ENCODE measurements at regions not wholly inside any gene's neighbourhood (a gene's known extent, or its start where the extent isn't known, plus 50 kb on each side); places are given as distances from the start of the nearest gene placed in this dataset.
"Not testable (repeated sequence)": the region's sequence is repeated elsewhere in the genome, so short reads cannot be mapped to it uniquely, and the experiment has no call there.

DNA sequence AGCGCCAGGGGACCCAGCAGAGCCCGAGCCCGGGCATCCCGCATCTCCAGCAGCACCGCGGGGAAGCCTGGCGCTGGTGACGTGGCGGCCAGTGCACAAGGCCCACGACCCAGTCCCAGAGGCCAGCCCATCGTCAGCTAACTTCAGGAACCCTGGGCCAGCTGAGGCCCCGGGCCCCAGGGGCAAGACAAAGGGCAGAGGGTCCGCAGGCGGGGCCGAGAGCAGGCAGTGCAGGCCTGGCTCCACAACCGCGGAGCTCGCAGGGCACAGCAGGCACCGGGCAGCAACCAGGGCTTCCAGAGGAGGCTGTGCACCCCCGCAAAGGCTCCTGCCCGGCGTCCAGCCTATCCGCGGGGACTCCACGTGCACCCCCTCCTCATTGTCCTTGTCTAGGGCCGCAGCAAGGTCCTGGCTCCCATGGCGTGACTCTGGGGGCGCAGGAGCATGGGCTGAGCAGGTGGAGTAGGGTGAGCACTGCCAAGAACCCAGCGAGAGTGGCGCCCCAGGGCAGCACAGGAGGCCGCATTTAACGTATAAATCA is 352.5 kb downstream of the KCNJ18 start:
- intact Hi-C loops (cut with DNase I); DNase-seq: not testable (repeated sequence)

DNA sequence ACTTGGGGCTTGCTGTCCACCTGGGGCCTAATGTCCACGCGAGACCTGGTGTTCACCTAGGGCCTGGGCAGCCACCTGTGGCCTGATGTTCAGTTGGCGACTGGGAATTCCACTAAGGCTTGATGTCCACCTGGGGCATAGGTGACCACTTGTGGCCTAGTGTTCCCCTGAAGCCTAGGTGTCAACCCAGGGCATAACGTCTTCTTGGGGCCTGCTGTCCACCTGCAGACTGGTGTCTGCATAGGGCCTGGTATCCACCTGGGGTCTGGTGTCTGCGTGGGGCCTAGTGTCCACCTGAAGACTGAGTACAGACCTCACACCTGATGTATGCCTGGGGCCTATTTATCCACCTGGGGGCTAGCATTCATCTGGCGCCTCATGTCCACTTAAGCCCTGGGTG is 355.2 kb downstream of the KCNJ18 start:
- DNase-seq; intact Hi-C loops (cut with DNase I): not testable (repeated sequence)

DNA sequence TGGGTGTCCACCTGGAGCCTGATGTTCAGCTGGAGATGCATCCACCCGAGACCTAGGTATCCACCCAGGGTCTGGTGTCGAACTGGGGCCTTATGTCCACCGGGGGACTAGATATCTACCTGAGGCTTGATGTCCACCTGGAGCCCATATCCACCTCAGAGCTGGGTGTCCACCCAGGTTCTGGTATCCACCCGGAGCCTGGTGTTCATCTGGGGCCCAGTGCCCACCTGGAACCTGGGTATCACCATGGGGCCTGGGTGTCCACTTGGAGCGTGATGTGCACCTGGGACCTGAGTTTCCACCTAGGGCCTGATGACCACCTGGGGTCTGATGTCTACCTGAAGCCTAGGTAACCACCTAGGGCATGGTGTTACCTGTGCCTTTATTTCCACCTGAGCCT is 355.9 kb downstream of the KCNJ18 start:
- intact Hi-C loops (cut with DNase I); DNase-seq: not testable (repeated sequence)

DNA sequence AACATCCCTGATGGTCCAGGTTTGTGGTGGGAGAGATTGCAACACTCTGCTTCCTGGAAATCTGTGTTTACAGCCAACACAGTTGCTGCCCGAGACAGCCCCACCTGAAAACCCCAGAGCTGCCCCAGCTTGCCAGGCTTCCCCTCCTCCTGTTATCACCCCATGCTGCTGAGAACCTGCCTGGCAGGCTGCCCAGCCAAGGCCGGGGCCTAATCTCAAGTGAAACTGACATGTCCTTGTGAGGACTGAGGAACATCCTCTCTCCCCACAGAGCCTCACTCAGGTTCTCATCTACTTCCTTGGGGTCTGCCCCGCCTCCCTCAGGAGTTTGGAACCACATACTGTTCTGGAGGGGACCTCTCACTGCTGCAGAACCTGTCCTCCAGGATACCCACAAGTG is 358.4 kb downstream of the KCNJ18 start:
- DNase-seq; intact Hi-C loops (cut with DNase I): not testable (repeated sequence)

DNA sequence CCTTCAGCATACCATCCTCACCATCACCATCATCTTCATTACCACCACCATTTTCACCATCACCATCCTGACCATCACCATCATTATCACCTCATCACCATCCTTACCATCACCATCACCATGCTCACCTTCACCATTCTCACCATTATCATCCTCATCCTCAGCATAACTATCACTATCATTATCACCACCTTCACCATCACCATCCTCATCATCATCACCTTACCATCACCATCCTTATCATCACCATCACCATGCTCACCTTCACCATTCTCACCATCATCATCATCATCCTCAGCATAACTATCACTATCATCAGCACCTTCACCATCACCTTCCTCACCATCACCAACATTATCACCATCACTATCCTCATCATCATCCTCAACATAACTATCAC is 360.4 kb downstream of the KCNJ18 start:
- DNase-seq; intact Hi-C loops (cut with DNase I): not testable (repeated sequence)

DNA sequence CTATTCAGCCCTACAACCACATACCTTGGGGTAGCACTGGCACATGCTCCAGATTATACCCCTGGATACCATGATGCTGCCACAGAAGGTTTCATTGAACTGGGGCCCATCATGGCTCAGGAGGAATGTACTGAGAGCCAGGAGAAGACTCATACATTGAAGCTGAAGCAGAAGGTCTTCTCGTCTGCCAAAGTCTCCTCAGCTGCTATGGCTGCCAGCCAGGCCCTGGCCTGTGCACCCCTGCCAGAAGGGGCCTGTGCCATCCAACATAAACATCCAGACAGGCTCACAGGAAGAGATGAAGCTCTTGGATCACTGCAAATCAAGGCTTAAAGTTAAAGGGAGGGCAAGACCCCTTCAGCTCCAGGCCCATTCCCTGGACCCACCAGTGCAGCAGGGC is 364.2 kb downstream of the KCNJ18 start:
- intact Hi-C loops (cut with DNase I); DNase-seq: not testable (repeated sequence)

DNA sequence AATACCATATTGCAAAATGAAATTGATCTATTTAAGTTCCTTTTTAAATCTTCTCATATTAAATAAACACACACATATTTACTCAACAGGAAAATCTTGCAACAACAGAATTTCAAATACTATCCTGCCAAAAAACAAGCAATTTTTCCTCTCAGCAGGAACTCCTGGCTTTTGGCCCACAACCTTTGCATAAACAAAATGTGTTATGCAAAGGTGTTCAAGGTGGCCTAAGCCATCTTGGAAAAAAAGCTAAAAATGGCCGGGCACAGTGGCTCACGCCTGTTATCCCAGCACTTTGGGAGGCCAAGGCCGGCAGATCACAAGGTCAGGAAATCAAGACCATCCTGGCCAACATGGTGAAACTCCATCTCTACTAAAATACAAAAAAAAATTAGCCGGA is 383.6 kb downstream of the KCNJ18 start:
- DNase-seq; intact Hi-C loops (cut with DNase I): not testable (repeated sequence)

DNA sequence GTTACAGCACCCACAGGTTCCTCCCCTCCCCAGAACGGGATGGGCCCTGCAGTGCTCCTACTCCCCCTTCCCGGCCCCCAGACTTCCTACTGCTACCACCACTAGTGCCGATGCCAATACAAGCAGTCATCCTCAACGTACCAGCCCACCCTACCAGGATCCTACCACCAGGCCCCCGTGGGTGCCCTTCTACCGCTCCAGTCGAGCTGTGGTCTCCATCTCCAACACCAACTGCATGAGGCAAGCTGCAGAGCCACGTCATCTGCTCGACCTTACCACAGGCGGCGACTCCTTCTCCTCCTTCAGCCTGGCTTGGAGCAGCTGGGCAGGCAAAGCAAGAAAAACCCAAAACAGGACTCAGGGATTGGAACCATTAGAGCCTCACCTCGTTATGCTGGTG is 396.3 kb downstream of the KCNJ18 start:
- not testable (repeated sequence) for DNase-seq

DNA sequence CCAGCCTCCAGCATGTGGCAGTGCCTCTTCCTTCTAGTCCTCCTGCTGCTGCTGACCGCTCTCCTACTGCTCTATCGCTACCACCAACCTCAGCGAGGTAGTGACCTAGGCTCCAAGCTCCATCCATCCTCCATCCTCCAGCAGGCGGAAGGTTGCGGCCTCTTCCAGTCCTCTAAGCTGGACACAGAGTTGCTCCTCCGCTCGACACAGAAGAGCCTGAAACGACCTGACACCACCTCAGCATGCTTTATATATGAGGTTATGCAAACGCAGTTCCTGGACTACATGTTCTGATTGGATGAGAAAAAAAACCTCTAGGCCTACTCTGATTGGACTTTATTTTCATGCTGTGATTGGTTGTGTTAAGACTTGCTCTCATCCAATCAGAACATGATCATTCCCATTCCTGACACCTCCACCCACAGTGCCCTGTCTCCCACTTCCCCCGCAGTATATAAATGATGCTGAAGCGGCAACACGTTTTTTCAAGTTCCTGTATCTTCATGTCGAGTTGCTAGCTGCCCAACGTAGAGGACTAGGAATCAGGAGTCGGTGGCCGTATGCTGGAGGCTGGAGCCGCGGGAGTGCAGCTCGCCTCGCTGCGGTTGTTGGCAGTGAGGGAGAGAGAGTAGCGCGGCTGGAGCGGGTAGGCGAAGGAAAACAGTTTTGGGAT is 398.1 kb downstream of the KCNJ18 start:
- intact Hi-C loops (cut with DNase I) = no loop called here
- no peak for DNase-seq

More for the DNA sequence above, 396.3 kb downstream of the KCNJ18 start:
- intact Hi-C loops (cut with DNase I) = not testable (repeated sequence)

DNA sequence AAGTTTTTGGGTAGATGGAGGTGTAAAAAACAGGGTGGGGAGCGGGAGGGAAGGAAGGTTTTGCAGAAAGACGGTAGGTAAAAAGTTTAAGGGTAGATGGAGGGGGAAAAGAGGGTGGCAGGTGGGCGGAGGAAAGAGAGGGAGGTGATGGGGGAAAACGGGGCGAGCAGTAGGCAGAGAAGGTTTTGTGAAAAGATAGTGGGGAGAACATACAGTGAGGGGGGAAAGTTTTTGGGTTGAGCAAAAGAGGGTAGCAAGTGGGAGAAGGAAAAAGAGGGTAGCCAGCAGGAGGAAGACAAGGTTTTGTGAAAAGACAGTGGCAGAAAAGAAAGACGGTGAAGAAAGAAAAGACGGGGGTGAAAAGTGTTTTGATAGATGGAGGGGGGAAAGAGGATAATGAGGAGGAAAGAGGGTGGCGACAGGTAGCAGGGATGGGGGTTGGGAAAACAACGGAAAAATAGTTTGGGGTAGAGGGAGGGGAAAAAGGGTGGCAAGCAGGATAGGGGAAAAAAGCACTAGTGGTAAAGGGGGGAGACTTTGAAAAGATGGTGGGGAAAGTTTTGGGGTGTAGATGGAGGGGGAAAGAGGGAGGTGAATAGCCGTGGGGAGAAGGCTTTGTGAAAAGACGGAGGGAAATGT is 398.8 kb downstream of the KCNJ18 start:
- intact Hi-C loops (cut with DNase I); DNase-seq: not testable (repeated sequence)

DNA sequence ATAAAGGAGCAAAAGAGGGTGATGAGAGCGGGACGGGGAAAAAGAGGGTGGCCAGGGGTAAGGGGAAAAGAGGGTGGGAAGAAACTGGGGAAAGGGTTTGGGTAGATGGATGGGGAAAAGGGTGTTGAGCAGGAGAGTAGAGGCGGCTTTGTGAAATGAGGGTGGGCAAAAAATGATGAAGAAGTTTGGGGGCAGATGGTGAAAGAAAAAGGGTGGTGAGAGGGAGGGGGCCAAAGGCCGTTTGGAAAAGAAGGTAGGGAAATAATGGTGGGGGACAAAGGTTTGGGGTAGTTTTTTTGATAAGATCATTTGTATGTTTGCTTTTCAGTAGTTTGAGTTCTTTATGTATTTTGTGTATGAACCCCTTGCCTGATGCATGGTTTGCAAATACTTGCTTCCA is 399.5 kb downstream of the KCNJ18 start:
- DNase-seq; intact Hi-C loops (cut with DNase I): not testable (repeated sequence)

DNA sequence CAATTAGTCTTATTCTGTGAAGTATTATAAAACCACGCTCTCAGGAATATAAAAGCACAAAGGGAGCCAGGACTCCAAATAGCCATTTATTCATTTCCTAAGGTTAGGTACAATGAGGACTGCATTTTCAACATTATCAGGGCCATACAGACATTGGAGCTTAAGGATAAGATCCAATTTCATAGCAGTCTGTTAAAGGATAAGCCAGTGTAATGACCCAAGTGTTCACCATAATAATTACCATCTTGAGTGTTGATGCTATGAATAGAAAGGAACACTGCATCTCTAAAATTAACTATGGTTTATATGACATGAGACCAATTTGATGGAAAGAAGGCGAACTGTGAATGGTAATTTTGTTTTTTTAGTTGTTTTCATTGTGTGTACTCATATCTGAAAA is 403.1 kb downstream of the KCNJ18 start:
- intact Hi-C loops (cut with DNase I); DNase-seq: not testable (repeated sequence)

DNA sequence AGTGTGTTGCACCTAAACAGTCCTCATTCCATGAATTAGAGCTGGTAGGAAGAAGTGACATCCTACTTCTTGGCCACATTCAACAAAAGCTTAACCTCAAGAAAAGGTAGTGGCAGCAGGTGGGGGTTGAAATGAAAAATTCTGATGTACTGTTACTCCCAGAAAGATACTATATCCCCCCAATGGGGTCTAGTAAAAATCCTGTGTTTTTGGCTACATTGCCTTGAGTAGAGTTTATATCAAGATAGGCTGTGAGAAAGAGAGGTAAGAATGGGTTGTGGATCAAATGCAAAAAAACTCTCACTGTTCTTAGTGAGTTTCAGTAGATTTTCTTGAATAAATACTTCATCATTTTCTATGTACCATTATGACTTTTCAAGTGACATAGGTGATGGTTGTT is 407.3 kb downstream of the KCNJ18 start:
- DNase-seq; intact Hi-C loops (cut with DNase I): not testable (repeated sequence)

DNA sequence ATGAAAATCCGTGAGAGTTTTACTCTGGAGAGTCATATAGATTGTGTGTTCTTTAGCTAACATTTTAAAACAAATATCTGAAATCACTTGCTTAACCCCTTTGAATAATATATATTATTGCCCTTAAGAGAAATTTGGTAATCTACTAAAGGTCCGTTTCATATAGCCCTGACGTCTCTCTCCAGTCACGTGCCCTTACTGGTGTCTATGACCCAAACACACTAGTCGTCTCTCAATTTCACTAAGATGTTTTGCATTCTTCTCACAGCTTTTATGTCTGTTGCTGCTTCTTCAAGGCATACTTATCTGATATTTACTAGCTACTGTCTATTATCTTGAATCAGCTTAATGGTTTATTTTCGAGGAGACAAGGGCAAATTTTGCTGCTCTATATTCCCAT is 409.9 kb downstream of the KCNJ18 start:
- no peak for DNase-seq
- intact Hi-C loops (cut with DNase I) = no loop called here

DNA sequence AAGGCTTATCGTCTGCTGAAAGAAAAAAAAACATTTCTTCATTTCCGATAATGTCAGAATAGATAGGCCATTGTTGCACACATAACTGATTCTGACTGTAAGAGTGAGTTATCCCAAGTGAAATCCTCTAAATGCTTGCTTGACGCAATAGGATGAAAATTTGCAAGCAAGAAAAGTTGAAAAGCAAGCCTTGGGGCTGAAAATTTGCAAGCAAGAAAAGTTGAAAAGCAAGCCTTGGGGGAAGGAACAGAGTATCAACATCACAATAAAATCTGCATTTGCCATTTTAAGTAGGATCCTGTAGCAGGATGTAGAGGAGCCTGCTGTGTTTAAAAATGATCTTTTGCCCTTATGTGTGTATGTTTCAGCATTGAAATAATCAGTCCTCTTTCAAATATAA is 424.4 kb downstream of the KCNJ18 start:
- DNase-seq; intact Hi-C loops (cut with DNase I): not testable (repeated sequence)

DNA sequence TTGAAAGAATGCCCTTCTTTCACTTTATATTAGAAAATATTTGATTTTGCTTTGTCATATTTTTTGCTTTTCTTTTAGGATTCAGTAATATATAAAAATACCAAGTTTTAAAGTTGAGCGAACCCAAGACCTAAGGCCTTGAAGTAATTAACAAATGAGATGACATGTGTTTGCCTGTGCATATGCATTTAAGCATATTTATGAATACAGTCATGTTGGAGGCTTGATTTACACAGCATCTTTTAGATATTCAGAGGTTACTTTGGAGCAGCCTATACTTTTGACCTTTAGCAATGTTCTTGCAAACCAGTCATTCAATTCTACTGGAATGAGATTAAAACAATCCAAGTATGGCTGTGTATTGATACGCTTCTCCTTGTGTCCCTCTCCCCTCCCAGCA is 425.1 kb downstream of the KCNJ18 start:
- DNase-seq; intact Hi-C loops (cut with DNase I): not testable (repeated sequence)

DNA sequence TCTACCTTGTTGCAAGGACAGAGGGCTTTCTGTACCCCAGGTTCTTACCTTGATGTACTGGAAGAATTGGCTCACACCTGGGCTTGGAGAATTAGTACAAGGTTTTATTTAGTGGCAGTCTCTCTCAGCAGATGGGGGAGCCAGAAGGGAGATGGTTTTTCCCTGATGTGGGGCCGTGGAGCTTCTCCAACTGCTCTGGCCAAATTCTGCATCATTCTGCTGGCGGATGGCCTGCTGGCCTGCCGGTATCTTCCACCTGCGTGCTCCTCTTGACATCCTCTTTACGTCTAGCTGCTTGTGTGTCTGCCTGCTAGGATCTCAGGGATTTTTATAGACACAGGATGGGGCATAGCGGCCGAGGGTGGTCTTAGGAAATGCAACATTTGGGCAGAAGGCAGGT is 426.7 kb downstream of the KCNJ18 start:
- DNase-seq; intact Hi-C loops (cut with DNase I): not testable (repeated sequence)

DNA sequence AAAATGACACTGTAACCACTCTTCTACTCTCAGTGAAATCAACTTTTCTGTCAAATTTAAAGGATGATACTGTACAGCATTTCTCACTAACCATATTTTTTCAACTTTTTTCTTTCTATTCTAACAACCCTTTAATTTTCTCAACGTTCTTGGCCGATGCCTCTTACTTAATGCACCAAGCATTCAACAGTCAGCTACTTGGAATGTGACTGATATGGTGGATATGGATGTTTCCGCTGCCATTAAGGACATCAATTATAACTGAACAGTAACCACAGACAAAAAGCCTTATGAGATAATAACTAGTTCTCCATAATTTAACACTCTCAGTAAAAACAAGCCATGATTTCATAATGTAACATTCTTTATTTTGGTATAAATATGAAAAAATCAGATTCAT is 427.4 kb downstream of the KCNJ18 start:
- intact Hi-C loops (cut with DNase I); DNase-seq: not testable (repeated sequence)

DNA sequence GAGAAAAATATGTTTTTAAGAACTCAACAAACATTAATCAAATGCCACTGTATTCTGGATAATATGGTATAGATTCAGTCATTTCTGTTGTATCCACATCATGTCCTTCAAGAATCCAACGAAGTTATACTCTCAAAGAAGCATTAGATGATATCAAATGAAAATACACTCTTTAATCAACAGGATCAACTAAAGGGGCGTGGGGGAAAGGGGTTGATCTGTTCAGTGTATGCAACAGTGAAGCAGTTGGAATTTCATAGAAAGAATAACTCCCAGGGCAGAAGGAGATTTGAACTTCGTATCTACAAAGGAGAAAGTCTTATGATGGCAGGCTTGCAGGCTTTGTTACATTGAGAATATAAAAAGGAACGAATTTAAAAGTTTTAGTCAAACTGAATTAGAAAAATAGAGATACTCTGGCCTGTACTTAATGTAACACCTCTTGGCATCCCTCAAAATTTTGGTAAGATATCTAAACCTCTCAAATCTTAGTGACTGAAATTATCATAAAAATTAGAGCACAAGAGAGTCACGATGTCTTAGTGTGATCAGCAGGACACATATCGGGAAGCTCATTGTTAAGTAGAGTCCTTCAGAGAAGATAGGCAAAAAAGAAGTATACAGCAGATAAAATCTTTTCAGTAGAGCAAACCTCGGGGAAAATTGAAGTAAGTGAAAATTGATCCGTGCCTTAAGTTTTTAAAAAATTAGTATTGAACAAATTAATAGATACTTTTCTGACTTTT is 431.4 kb downstream of the KCNJ18 start:
- no peak for DNase-seq
- intact Hi-C loops (cut with DNase I) = no loop called here

DNA sequence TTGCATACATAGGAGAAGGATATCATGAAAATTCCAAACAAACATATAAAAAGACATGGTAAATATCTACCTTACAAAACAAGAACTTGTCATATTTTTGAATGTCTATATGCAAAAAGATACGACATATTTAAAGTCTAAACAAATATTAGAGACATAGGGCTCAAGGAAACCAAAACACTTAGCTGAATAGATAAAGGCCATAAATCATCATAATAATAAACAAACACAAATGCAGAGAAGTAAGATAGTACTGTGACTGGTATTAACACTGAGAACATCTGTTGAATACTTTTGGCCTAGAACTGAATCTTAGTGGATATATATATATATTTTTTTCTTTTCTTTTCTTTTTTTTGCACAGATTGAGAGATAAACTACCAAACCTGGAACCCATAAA is 435.8 kb downstream of the KCNJ18 start:
- intact Hi-C loops (cut with DNase I) = no loop called here
- no peak for DNase-seq
